ENCODE measurements at regions not wholly inside any gene's neighbourhood (a gene's known extent, or its start where the extent isn't known, plus 50 kb on each side); places are given as distances from the start of the nearest gene placed in this dataset.

DNA sequence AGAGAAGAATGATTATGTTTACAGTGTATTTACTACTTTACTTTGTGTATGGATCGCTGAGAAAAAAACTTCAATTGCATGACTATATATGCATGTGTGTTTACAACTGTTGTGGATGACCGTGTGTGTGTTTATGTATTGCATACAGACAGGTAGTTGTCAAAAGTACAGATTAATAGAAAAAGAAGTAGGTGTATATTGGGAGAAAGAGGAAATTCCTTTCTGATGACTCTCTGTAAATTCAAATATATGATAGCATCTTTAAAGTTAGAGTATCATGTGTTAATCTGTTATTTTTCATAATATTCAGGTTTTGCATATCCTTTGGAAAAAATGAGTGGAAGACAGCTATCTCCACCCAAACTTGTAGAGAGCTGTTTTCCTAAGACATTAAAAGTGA lies 160.4 kb upstream of the AGR3 start:
- no peak for DNase-seq

GRCh38 chr7:17043012-17043877 lies 161.5 kb upstream of the AGR3 start:
- DNase-seq: no peak
- H3K9me3 Mint-ChIP-seq: no peaks in the 10 kb centered on the region
- intact Hi-C loops (cut with micrococcal nuclease): no loop called here
- H3K27me3 Mint-ChIP-seq: peaks cover 8% of the 10 kb centered on the region
- H3K4me3 Mint-ChIP-seq: no peak overlapping the region
- no peak overlapping the region for H3K27ac Mint-ChIP-seq
- no peaks in the 10 kb centered on the region for H3K36me3 Mint-ChIP-seq (ENCODE audit: low read depth)
- no peak for ATAC-seq
- H3K4me1 Mint-ChIP-seq (ENCODE audit: low read depth): peaks cover 14% of the 10 kb centered on the region
- TF ChIP-seq, protein P1, sequence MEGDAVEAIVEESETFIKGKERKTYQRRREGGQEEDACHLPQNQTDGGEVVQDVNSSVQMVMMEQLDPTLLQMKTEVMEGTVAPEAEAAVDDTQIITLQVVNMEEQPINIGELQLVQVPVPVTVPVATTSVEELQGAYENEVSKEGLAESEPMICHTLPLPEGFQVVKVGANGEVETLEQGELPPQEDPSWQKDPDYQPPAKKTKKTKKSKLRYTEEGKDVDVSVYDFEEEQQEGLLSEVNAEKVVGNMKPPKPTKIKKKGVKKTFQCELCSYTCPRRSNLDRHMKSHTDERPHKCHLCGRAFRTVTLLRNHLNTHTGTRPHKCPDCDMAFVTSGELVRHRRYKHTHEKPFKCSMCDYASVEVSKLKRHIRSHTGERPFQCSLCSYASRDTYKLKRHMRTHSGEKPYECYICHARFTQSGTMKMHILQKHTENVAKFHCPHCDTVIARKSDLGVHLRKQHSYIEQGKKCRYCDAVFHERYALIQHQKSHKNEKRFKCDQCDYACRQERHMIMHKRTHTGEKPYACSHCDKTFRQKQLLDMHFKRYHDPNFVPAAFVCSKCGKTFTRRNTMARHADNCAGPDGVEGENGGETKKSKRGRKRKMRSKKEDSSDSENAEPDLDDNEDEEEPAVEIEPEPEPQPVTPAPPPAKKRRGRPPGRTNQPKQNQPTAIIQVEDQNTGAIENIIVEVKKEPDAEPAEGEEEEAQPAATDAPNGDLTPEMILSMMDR (IDR thresholded peaks at IDR 0.05): no peak
- ChIA-PET POLR2A (no interaction called here), CTCF (interaction anchor here (0.6 kb wide), 1 partner anchor 292 kb away, joined by 3 read pairs; no protein-coding TSS in a partner anchor)

More for the DNA sequence above, 160.4 kb upstream of the AGR3 start:
- no peak overlapping the region for H3K4me3 Mint-ChIP-seq
- H3K36me3 Mint-ChIP-seq (ENCODE audit: low read depth): no peaks in the 10 kb centered on the region
- intact Hi-C loops (cut with micrococcal nuclease): no loop called here
- ATAC-seq: no peak
- H3K27me3 Mint-ChIP-seq: peaks cover 11% of the 10 kb centered on the region
- TF ChIP-seq, protein P1 (IDR thresholded peaks at IDR 0.05): no peak
- peaks cover 14% of the 10 kb centered on the region for H3K4me1 Mint-ChIP-seq (ENCODE audit: low read depth)
- H3K9me3 Mint-ChIP-seq: no peaks in the 10 kb centered on the region
- H3K27ac Mint-ChIP-seq: no peak overlapping the region
- ChIA-PET CTCF (no interaction called here), POLR2A (no interaction called here)

DNA sequence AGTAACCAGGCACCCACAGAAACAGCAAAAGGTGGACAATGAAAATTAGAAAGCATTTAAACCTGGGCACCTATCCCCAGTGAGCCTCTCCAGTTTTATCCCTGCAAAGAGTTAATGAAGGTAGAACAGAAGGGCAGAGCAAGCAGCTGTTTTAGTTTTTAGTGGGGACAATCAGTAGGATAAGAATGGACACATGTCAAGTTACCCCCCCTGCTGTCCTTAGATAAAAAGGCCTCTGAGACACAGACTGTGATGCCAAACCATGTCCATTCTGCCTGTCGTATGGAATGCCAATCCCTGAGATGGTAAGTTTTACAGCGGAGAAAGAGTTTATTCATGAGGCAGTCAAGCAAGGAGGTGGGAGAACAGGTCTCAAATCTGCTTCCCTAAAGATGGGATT lies 162.6 kb upstream of the AGR3 start:
- CTCF ChIA-PET: interaction anchor here (1.3 kb wide), 1 partner anchor 18 kb away, joined by 3 read pairs; no protein-coding TSS in a partner anchor
- POLR2A ChIA-PET: no interaction called here
- intact Hi-C loops (cut with micrococcal nuclease): no loop called here

DNA sequence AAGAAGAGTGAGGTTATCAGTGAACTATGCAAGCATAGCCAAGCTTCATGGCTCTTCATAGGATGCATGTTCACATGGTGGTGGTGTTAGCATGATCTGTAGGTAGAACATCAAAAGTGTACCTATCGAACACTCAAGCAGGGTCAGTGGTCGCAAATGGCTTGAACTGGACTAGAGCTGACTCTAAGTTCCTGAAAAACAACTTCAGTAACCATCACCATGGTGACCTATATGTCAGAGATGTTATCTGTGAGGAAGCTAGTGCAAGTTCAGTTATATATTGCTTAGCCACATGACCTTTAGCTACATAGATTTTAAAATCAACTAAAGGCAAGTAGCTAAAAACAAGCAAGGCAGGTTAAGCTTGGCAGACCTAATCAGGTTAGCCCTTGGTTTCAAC lies 163.1 kb upstream of the AGR3 start:
- CTCF ChIA-PET: interaction anchor here (1.3 kb wide), 1 partner anchor 18 kb away, joined by 3 read pairs; no protein-coding TSS in a partner anchor

More for the DNA sequence above, 162.6 kb upstream of the AGR3 start:
- TF ChIP-seq, protein P1 (IDR thresholded peaks at IDR 0.05): no peak
- Mint-ChIP-seq H3K9me3 (no peaks in the 10 kb centered on the region), H3K27ac (no peak overlapping the region), H3K27me3 (peaks cover 6% of the 10 kb centered on the region), H3K36me3 (ENCODE audit: low read depth) (no peaks in the 10 kb centered on the region), H3K4me3 (no peak overlapping the region), H3K4me1 (ENCODE audit: low read depth) (peaks cover 14% of the 10 kb centered on the region)
- ATAC-seq: no peak
- DNase-seq: no peak

More for the DNA sequence above, 163.1 kb upstream of the AGR3 start:
- Mint-ChIP-seq H3K4me3 (no peak overlapping the region), H3K27ac (no peak overlapping the region), H3K27me3 (peaks cover 6% of the 10 kb centered on the region), H3K9me3 (no peaks in the 10 kb centered on the region), H3K36me3 (ENCODE audit: low read depth) (no peaks in the 10 kb centered on the region), H3K4me1 (ENCODE audit: low read depth) (peaks cover 14% of the 10 kb centered on the region)
- intact Hi-C loops (cut with micrococcal nuclease): no loop called here
- ATAC-seq (no peak), DNase-seq (no peak)
- POLR2A ChIA-PET: no interaction called here
- TF ChIP-seq, protein P1 (IDR thresholded peaks at IDR 0.05): no peak

Measured in activated CD8-positive, alpha-beta T cell treated with anti-CD3 and anti-CD28 coated beads for 36 hours (primary cell).